ENCODE measurements at regions not wholly inside any gene's neighbourhood (a gene's known extent, or its start where the extent isn't known, plus 50 kb on each side); places are given as distances from the start of the nearest gene placed in this dataset.

DNA sequence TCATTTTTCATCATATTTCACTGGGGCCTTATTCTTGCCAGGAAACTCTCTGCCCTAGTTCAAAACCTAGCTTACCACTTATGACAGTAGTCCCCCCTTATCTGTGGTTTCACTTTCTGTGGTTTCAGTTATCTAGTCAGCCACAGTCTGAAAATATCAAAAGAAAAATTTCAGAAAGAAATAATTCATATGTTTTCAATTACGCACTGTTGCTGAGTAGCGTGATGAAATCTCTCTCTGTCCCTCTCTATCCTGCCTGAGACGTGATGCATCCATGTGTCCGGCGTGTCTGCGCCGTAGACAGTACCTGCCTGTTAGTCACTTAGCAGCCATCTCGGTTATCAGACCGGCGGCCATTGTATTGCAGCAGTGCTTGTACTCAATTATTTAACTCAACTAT lies 369.9 kb upstream of the MCTP2 start:
- no peak for TF ChIP-seq CTCF (IDR thresholded peaks at IDR 0.05)
- no peak for TF ChIP-seq POLR2A (IDR thresholded peaks at IDR 0.05)
